Aorta (tissue), 5 donors: ENCODE measurements at regions not wholly inside any gene's neighbourhood (a gene's known extent, or its start where the extent isn't known, plus 50 kb on each side); places are given as distances from the start of the nearest gene placed in this dataset.

Experiments
- ATAC-seq: fragments of 200-7000 bp; cut with Tn5 transposase; one replicate; pipeline ENCODE4 v1.9.1; 2022; ENCODE audit warnings: moderate library complexity; ENCODE audit not compliant: low FRiP score
- DNase-seq, 2 donors: peaks; one replicate each; pipeline ENCODE4 v3.0.0-alpha.2; 2020
- H3K27ac ChIP-seq, 2 donors: one replicate each; pipeline ENCODE4 v1.5.1; 2013; ENCODE audit warnings: low read length in 2 of 2, mild to moderate bottlenecking in 2 of 2, moderate library complexity in 2 of 2, control low read depth in 1 of 2, inconsistent platforms in 1 of 2, low read depth in 1 of 2
- H3K27me3 ChIP-seq, 2 donors: one replicate each; pipeline ENCODE4 v1.6.1; 2013; ENCODE audit warnings: control low read depth in 1 of 2, low read length in 1 of 2, mild to moderate bottlenecking in 1 of 2, moderate library complexity in 1 of 2; ENCODE audit not compliant: insufficient read depth in 2 of 2, control insufficient read depth in 1 of 2
- H3K36me3 ChIP-seq, 2 donors: one replicate each; pipeline ENCODE4 v1.6.1; 2013; ENCODE audit warnings: control low read depth in 1 of 2, low read length in 1 of 2, mild to moderate bottlenecking in 1 of 2; ENCODE audit not compliant: insufficient read depth in 2 of 2, control insufficient read depth in 1 of 2
- H3K4me1 ChIP-seq, 2 donors: one replicate each; pipeline ENCODE4 v1.6.1; 2013; ENCODE audit warnings: low read length in 2 of 2, control low read depth in 1 of 2, mild to moderate bottlenecking in 1 of 2, moderate library complexity in 1 of 2; ENCODE audit not compliant: insufficient read depth in 2 of 2, control insufficient read depth in 1 of 2
- H3K4me3 ChIP-seq, 2 donors: one replicate each; pipeline ENCODE4 v1.5.1; 2013; ENCODE audit warnings: low read length in 2 of 2, control low read depth in 1 of 2, mild to moderate bottlenecking in 1 of 2
- H3K9me3 ChIP-seq: one replicate; pipeline ENCODE4 v1.6.1; 2013; ENCODE audit warnings: mild to moderate bottlenecking, low read length; ENCODE audit not compliant: control insufficient read depth
- WGBS, 2 donors: extraction: QIAGEN DNeasy Blood & Tissue Kit; methylation state at CpG; one replicate each; pipeline ENCODE4 v1.1.7; 2013; 5-methylcytosine and 5-hydroxymethylcytosine counted together
- intact Hi-C, 2 donors: fragments of 100-400 bp; cut with DNase I; formaldehyde crosslinking; loops; one replicate each; pipeline versions ENCODE4 v1.14.2 to v1.15.0; 2022
- microRNA-seq, 2 donors: library from miRNA; unstranded; fragments of <30 nt; microRNA quantifications; one replicate each; pipeline ENCODE4 v1.2.0, GENCODE V29; 2020
- donor health status: healthy with polysubstance abuse.
- donor health status: Bipolar disorder and iron deficiency.
- donor health status: DM: no; HTN: no; CAD: no.
- donor health status: DM: no; HTN: no; CAD: no.
- donor health status: DM: yes; HTN: yes; CAD: no.

GRCh38 chr3:67312155-67312554, 314.0 kb downstream of the KBTBD8 start:
- H3K4me3 ChIP-seq: no peak overlapping the region
- H3K36me3 ChIP-seq: no peaks in the 10 kb centered on the region
- DNase-seq: no peak
- H3K4me1 ChIP-seq: no peaks in the 10 kb centered on the region
- no peak overlapping the region for H3K27ac ChIP-seq
- H3K9me3 ChIP-seq: no peaks in the 10 kb centered on the region
- intact Hi-C loops: no loop called here
- peaks cover 0 to 2% of the 10 kb centered on the region in 2 donors for H3K27me3 ChIP-seq
- WGBS, 2 donors: 34 to 42% methylated on average over 3 of the region's 3 CpGs
- no peak for ATAC-seq

- WGBS, 2 donors: 19 to 24% methylated on average over 2 of the region's 2 CpGs
- intact Hi-C loops: no loop called here
Observed at GRCh38 chr3:67318162-67318561, 320.1 kb downstream of the KBTBD8 start.

GRCh38 chr3:67324554-67324953, 326.4 kb downstream of the KBTBD8 start:
- intact Hi-C loops: no loop called here
- no peaks in the 10 kb centered on the region for H3K27me3 ChIP-seq
- H3K36me3 ChIP-seq: no peaks in the 10 kb centered on the region
- no peaks in the 10 kb centered on the region for H3K9me3 ChIP-seq
- no peak overlapping the region for H3K27ac ChIP-seq
- DNase-seq: no peak
- H3K4me1 ChIP-seq: no peaks in the 10 kb centered on the region
- H3K4me3 ChIP-seq: no peak overlapping the region
- ATAC-seq: no peak

More at GRCh38 chr3:67318162-67318561, 320.1 kb downstream of the KBTBD8 start:
- Histone ChIP-seq H3K4me3 (no peak overlapping the region), H3K4me1 (no peaks in the 10 kb centered on the region), H3K9me3 (no peaks in the 10 kb centered on the region), H3K27me3 (no peaks in the 10 kb centered on the region), H3K27ac (no peak overlapping the region), H3K36me3 (no peaks in the 10 kb centered on the region)
- ATAC-seq (no peak), DNase-seq (no peak)

Small RNA genes in the stretch of these regions (microRNA-seq; reads per million reads assigned to microRNA genes)
- gene MIR4272: 0 reads per million in 2 donors
